HCT116 (cell line): ENCODE measurements at regions not wholly inside any gene's neighbourhood (a gene's known extent, or its start where the extent isn't known, plus 50 kb on each side); places are given as distances from the start of the nearest gene placed in this dataset.

Experiments
- ATAC-seq: fragments of 200-7000 bp; cut with Tn5 transposase; 2 replicates; pipeline ENCODE4 v1.9.1; 2020; ENCODE audit warnings: mild to moderate bottlenecking, moderate library complexity
- BruUV-seq: library from RNA; stranded (reverse); fragments of 400-500 nt; replicated peaks from 2 replicates; lab custom pipeline; 2021; lab: Mats Ljungman, UMichigan
- CTCF ChIA-PET: fragments of 300-600 bp; sonication (Branson Sonifier 250); formaldehyde crosslinking; loops from one replicate; lab custom pipeline; 2021; ENCODE audit warnings: antibody characterized with exemption; lab: Charles Lee
- POLR2A ChIA-PET: fragments of 300-600, 350-600 bp; sonication (Branson Sonifier 250); formaldehyde crosslinking; loops from one replicate; lab custom pipeline; 2021; ENCODE audit warnings: antibody characterized with exemption; lab: Charles Lee
- RAD21 ChIA-PET, 2 experiments: fragments of 300-600 bp; sonication (Branson Sonifier 250); formaldehyde crosslinking; loops; one replicate each; lab custom pipeline; 2023; ENCODE audit warnings: low total read pairs in 2 of 2; ENCODE audit not compliant: uncharacterized antibody in 2 of 2, unreplicated experiment in 2 of 2, low non-redundant PET in 1 of 2; lab: Charles Lee
- DNase-seq: peaks from one replicate; pipeline ENCODE4 v3.0.0-alpha.2; 2010; ENCODE audit warnings: low read depth, low spot score
- H2AFZ ChIP-seq: fragments of 200-600 bp; shearing (Covaris generic), sonication (generic); 2 replicates; pipeline ENCODE4 v1.6.1; 2017; ENCODE audit warnings: low read depth, mixed run types, mixed read lengths, antibody characterized with exemption, low read length; ENCODE audit not compliant: poor library complexity, severe bottlenecking
- H3K27ac ChIP-seq: 2 replicates; pipeline ENCODE4 v1.5.1; 2012; ENCODE audit warnings: low read depth, low read length
- H3K27me3 ChIP-seq: fragments of 200-600 bp; sonication (generic); 2 replicates; pipeline ENCODE4 v1.6.1; 2016; ENCODE audit warnings: mixed run types, low read length, mixed read lengths; ENCODE audit not compliant: insufficient read depth
- H3K36me3 ChIP-seq, 2 experiments: fragments of 200-500 bp in 1 of 2; fragments of 200-600 bp in 1 of 2; sonication (Bioruptor generic) in 1 of 2; sonication (generic) in 1 of 2; 2 replicates each; pipeline versions ENCODE4 v1.5.1 to v1.6.1; 2014 to 2016; ENCODE audit warnings: low read length in 2 of 2, inconsistent platforms in 1 of 2, mixed read lengths in 1 of 2, mixed run types in 1 of 2; ENCODE audit not compliant: insufficient read depth in 2 of 2, control insufficient read depth in 1 of 2
- H3K4me1 ChIP-seq, 2 experiments: fragments of 200-600 bp in 1 of 2; sonication (generic) in 1 of 2; 2 replicates each; pipeline versions ENCODE4 v1.5.1 to v1.6.1; 2012 to 2017; ENCODE audit warnings: low read length in 2 of 2, inconsistent platforms in 1 of 2, mild to moderate bottlenecking in 1 of 2, mixed read lengths in 1 of 2, mixed run types in 1 of 2, moderate library complexity in 1 of 2; ENCODE audit not compliant: insufficient read depth in 2 of 2, control insufficient read depth in 1 of 2
- H3K4me2 ChIP-seq: fragments of 200-600 bp; sonication (generic); 2 replicates; pipeline ENCODE4 v1.6.1; 2017; ENCODE audit warnings: mixed run types, low read length, mixed read lengths
- H3K4me3 ChIP-seq, 2 experiments: fragments of 200-600 bp in 1 of 2; sonication (generic) in 1 of 2; replicated peaks in 1 of 2; 2 replicates each; pipeline ENCODE4 v1.5.1; 2011 to 2016; ENCODE audit warnings: low read length in 2 of 2, control low read depth in 1 of 2, low read depth in 1 of 2, mild to moderate bottlenecking in 1 of 2, mixed read lengths in 1 of 2, mixed run types in 1 of 2
- H3K79me2 ChIP-seq: fragments of 200-600 bp; sonication (generic); 2 replicates; pipeline ENCODE4 v1.6.1; 2017; ENCODE audit warnings: mild to moderate bottlenecking, mixed run types, low read length, moderate library complexity, mixed read lengths; ENCODE audit not compliant: insufficient read depth
- H3K9ac ChIP-seq: fragments of 200-600 bp; sonication (generic); 2 replicates; pipeline ENCODE4 v1.6.1; 2016; ENCODE audit warnings: low read length, mixed read lengths
- H3K9me2 ChIP-seq: fragments of 200-600 bp; sonication (generic), shearing (Covaris generic); 2 replicates; pipeline ENCODE4 v1.6.1; 2017; ENCODE audit warnings: mixed run types, mild to moderate bottlenecking, moderate library complexity; ENCODE audit not compliant: insufficient read depth
- H3K9me3 ChIP-seq, 2 experiments: fragments of 200-500 bp in 1 of 2; fragments of 200-600 bp in 1 of 2; sonication (Bioruptor generic) in 1 of 2; sonication (generic) in 1 of 2; 2 replicates each; pipeline ENCODE4 v1.6.1; 2014 to 2017; ENCODE audit warnings: low read length in 2 of 2, mixed read lengths in 2 of 2, inconsistent platforms in 1 of 2, low read depth in 1 of 2, mild to moderate bottlenecking in 1 of 2, mixed run types in 1 of 2, moderate library complexity in 1 of 2; ENCODE audit not compliant: control insufficient read depth in 1 of 2, insufficient read depth in 1 of 2
- H4K20me1 ChIP-seq: fragments of 200-600 bp; sonication (generic), shearing (Covaris generic); 2 replicates; pipeline ENCODE4 v1.6.1; 2017; ENCODE audit warnings: mixed run types, mild to moderate bottlenecking, moderate library complexity; ENCODE audit not compliant: insufficient read depth
- CBX3 ChIP-seq: IDR thresholded peaks from 2 replicates; pipeline ENCODE4 v1.6.1; 2012; ENCODE audit warnings: low read depth
- CEBPB ChIP-seq: IDR thresholded peaks from 2 replicates; pipeline ENCODE4 v1.6.1; 2012; ENCODE audit warnings: low read depth
- EGR1 ChIP-seq: IDR thresholded peaks from 2 replicates; pipeline ENCODE4 v1.6.1; 2012; ENCODE audit warnings: low read depth
- EZH2 ChIP-seq: fragments of 200-600 bp; sonication (generic); IDR thresholded peaks from 2 replicates; pipeline ENCODE4 v1.6.1; 2017; ENCODE audit warnings: antibody characterized with exemption, mixed run types
- EZH2phosphoT487 ChIP-seq: fragments of 200-600 bp; IDR thresholded peaks from 2 replicates; pipeline ENCODE4 v1.6.1; 2018; ENCODE audit warnings: antibody characterized with exemption, borderline replicate concordance
- FOSL1 ChIP-seq: IDR thresholded peaks from 2 replicates; pipeline ENCODE4 v1.6.1; 2012; ENCODE audit warnings: low read depth
- JUND ChIP-seq: IDR thresholded peaks from 2 replicates; pipeline ENCODE4 v1.6.1; 2012
- POLR2A ChIP-seq: IDR thresholded peaks from 2 replicates; pipeline ENCODE4 v1.7.0; 2011; ENCODE audit warnings: borderline replicate concordance; ENCODE audit not compliant: insufficient read depth, insufficient read length; ENCODE audit errors: extremely low read depth
- RAD21 ChIP-seq: IDR thresholded peaks from 2 replicates; pipeline ENCODE4 v1.6.1; 2012; ENCODE audit warnings: low read depth, mild to moderate bottlenecking
- SIN3A ChIP-seq: IDR thresholded peaks from 2 replicates; pipeline ENCODE4 v1.6.1; 2012; ENCODE audit warnings: low read depth
- SP1 ChIP-seq: IDR thresholded peaks from 2 replicates; pipeline ENCODE4 v1.6.1; 2012; ENCODE audit warnings: low read depth
- SRF ChIP-seq: IDR thresholded peaks from 2 replicates; pipeline ENCODE4 v1.6.1; 2012; ENCODE audit warnings: low read depth
- TCF7L2 ChIP-seq: IDR thresholded peaks from 2 replicates; pipeline ENCODE4 v1.7.0; 2011; ENCODE audit warnings: borderline replicate concordance, inconsistent platforms; ENCODE audit not compliant: insufficient read depth, insufficient read length; ENCODE audit errors: extremely low read depth
- YY1 ChIP-seq: IDR thresholded peaks from 2 replicates; pipeline ENCODE4 v1.6.1; 2011; ENCODE audit warnings: low read length, low read depth, moderate library complexity, mild to moderate bottlenecking; ENCODE audit not compliant: insufficient replicate concordance; ENCODE audit errors: extremely low read depth
- ZFX ChIP-seq: fragments of 450-650 bp; IDR thresholded peaks from 2 replicates; pipeline ENCODE4 v1.6.1; 2017
- ZNF274 ChIP-seq: fragments of 200-500 bp; sonication (Bioruptor generic); IDR thresholded peaks from 2 replicates; pipeline ENCODE4 v1.6.1; 2014; ENCODE audit warnings: mild to moderate bottlenecking, low read depth, low read length, inconsistent platforms
- intact Hi-C: fragments of 100-400 bp; cut with micrococcal nuclease; formaldehyde crosslinking; loops from 2 replicates; pipeline ENCODE4 v1.10.0; 2022
- TF ChIP-seq, protein P1 (sequence below), 3 experiments: fragments of 200-600 bp in 1 of 3; sonication (generic) in 1 of 3; IDR thresholded peaks in 2 of 3; conservative IDR thresholded peaks in 1 of 3; 2 replicates each; pipeline ENCODE4 v1.5.1; 2012 to 2017; ENCODE audit warnings: low read depth in 2 of 3, low read length in 2 of 3, antibody characterized with exemption in 1 of 3, borderline replicate concordance in 1 of 3, control low read depth in 1 of 3, mild to moderate bottlenecking in 1 of 3, mixed read lengths in 1 of 3, mixed run types in 1 of 3, moderate library complexity in 1 of 3; ENCODE audit not compliant: insufficient read depth in 1 of 3
- TF ChIP-seq, protein P2 (sequence below): IDR thresholded peaks from 2 replicates; pipeline ENCODE4 v1.6.1; 2012; ENCODE audit warnings: low read depth
- TF ChIP-seq, protein P3 (sequence below): IDR thresholded peaks from 2 replicates; pipeline ENCODE4 v1.6.1; 2012

DNA sequence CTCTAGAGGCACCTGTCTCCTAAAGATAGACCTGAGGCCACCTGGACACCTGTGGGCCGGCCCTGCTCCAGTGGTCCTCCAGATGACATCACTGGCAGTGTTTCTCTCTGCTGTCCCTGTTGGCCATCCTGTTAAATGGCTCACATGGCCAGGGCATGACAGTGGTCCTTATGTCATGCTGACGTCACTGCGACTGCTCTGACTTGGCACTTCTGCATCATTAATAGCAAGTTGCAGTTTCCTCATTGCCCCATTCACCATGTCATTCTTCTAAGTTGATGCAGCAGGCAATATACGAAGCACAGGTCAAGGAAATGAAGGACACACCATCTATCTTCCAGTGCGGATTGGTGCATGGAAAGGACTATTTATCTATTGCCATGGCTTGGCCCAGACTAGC lies 1468.5 kb upstream of the TMEM132C start:
- Histone ChIP-seq H3K27me3 (peaks cover 5% of the 10 kb centered on the region; the same call in 1 of the 2 replicates), H3K4me3 (no peak overlapping the region), H3K27ac (no peak overlapping the region), H3K79me2 (no peaks in the 10 kb centered on the region), H3K9me2 (no peaks in the 10 kb centered on the region), H4K20me1 (no peaks in the 10 kb centered on the region), H3K9me3 (no peaks in the 10 kb centered on the region), H3K4me2 (no peak overlapping the region), H3K9ac (no peak overlapping the region), H3K36me3 (no peaks in the 10 kb centered on the region), H3K4me1 (no peaks in the 10 kb centered on the region), H2AFZ (no peak overlapping the region)
- BruUV-seq = no TSS peak
- ATAC-seq (no peak), DNase-seq (no peak)
- intact Hi-C loops = no loop called here
- POLR2A ChIA-PET = no interaction called here
- TF ChIP-seq CBX3 (no peak), EZH2 (no peak), JUND (no peak), TCF7L2 (no peak), CEBPB (no peak), POLR2A (no peak), ZNF274 (no peak), YY1 (no peak), SP1 (no peak), SRF (no peak), ZFX (no peak), SIN3A (no peak), EGR1 (no peak), EZH2phosphoT487 (no peak), RAD21 (no peak), FOSL1 (no peak)
- TF ChIP-seq, protein P1, sequence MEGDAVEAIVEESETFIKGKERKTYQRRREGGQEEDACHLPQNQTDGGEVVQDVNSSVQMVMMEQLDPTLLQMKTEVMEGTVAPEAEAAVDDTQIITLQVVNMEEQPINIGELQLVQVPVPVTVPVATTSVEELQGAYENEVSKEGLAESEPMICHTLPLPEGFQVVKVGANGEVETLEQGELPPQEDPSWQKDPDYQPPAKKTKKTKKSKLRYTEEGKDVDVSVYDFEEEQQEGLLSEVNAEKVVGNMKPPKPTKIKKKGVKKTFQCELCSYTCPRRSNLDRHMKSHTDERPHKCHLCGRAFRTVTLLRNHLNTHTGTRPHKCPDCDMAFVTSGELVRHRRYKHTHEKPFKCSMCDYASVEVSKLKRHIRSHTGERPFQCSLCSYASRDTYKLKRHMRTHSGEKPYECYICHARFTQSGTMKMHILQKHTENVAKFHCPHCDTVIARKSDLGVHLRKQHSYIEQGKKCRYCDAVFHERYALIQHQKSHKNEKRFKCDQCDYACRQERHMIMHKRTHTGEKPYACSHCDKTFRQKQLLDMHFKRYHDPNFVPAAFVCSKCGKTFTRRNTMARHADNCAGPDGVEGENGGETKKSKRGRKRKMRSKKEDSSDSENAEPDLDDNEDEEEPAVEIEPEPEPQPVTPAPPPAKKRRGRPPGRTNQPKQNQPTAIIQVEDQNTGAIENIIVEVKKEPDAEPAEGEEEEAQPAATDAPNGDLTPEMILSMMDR (IDR thresholded peaks at IDR 0.05 in 2 of 3, conservative IDR thresholded peaks at IDR 0.05 in 1 of 3; ENCODE audit: borderline replicate concordance in 1 of 3, insufficient read depth in 1 of 3, low read depth in 2 of 3, low read length in 2 of 3) = no peak
- TF ChIP-seq, protein P2, sequence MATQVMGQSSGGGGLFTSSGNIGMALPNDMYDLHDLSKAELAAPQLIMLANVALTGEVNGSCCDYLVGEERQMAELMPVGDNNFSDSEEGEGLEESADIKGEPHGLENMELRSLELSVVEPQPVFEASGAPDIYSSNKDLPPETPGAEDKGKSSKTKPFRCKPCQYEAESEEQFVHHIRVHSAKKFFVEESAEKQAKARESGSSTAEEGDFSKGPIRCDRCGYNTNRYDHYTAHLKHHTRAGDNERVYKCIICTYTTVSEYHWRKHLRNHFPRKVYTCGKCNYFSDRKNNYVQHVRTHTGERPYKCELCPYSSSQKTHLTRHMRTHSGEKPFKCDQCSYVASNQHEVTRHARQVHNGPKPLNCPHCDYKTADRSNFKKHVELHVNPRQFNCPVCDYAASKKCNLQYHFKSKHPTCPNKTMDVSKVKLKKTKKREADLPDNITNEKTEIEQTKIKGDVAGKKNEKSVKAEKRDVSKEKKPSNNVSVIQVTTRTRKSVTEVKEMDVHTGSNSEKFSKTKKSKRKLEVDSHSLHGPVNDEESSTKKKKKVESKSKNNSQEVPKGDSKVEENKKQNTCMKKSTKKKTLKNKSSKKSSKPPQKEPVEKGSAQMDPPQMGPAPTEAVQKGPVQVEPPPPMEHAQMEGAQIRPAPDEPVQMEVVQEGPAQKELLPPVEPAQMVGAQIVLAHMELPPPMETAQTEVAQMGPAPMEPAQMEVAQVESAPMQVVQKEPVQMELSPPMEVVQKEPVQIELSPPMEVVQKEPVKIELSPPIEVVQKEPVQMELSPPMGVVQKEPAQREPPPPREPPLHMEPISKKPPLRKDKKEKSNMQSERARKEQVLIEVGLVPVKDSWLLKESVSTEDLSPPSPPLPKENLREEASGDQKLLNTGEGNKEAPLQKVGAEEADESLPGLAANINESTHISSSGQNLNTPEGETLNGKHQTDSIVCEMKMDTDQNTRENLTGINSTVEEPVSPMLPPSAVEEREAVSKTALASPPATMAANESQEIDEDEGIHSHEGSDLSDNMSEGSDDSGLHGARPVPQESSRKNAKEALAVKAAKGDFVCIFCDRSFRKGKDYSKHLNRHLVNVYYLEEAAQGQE = no peak
- TF ChIP-seq, protein P3, sequence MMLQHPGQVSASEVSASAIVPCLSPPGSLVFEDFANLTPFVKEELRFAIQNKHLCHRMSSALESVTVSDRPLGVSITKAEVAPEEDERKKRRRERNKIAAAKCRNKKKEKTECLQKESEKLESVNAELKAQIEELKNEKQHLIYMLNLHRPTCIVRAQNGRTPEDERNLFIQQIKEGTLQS = no peak
- RAD21 ChIA-PET = no interaction called here
- CTCF ChIA-PET = no interaction called here
